Testis (tissue), 2 donors: ENCODE measurements at regions not wholly inside any gene's neighbourhood (a gene's known extent, or its start where the extent isn't known, plus 50 kb on each side); places are given as distances from the start of the nearest gene placed in this dataset.
A peak's percentile ranks its signal among the peaks of the same experiment; 100 is the strongest.

Experiments used
- DNase-seq: peaks from one replicate; pipeline ENCODE4 v3.0.0-alpha.2; 2019
- H3K27ac ChIP-seq, 2 donors: fragments of 200-600 bp; sonication (generic); one replicate each; pipeline ENCODE4 v1.5.1; 2019
- H3K27me3 ChIP-seq: fragments of 200-600 bp; sonication (generic); one replicate; pipeline ENCODE4 v1.5.1; 2019
- H3K36me3 ChIP-seq: fragments of 200-600 bp; sonication (generic); one replicate; pipeline ENCODE4 v1.5.1; 2017; ENCODE audit warnings: low read depth; ENCODE audit errors: missing control alignments
- H3K4me1 ChIP-seq: fragments of 200-600 bp; sonication (generic); one replicate; pipeline ENCODE4 v1.5.1; 2019
- H3K4me3 ChIP-seq, 2 donors: fragments of 200-600 bp; sonication (generic); one replicate each; pipeline ENCODE4 v1.5.1; 2017 to 2019
- H3K9me3 ChIP-seq: fragments of 200-600 bp; sonication (generic); one replicate; pipeline ENCODE4 v1.5.1; 2017
- POLR2A ChIP-seq: fragments of 450-650 bp; IDR thresholded peaks from one replicate; pipeline ENCODE4 v1.6.1; 2017; ENCODE audit warnings: antibody characterized with exemption, mild to moderate bottlenecking, moderate library complexity
- WGBS, 2 donors: methylation state at CpG; one replicate each; pipeline ENCODE4 v1.1.5; 2018; 5-methylcytosine and 5-hydroxymethylcytosine counted together
- intact Hi-C: fragments of 100-400 bp; cut with DNase I; formaldehyde crosslinking; loops from one replicate; pipeline ENCODE4 v1.15.1; 2023; ENCODE audit warnings: low total_unique reads
- TF ChIP-seq, protein P1 (sequence below), 3 experiments: fragments of 450-650 bp in 2 of 3; fragments of 200-600 bp in 1 of 3; sonication (generic) in 1 of 3; IDR thresholded peaks; one replicate each; pipeline ENCODE4 v1.5.1; 2016 to 2019; ENCODE audit warnings: antibody characterized with exemption in 3 of 3, mild to moderate bottlenecking in 2 of 3, moderate library complexity in 1 of 3

DNA sequence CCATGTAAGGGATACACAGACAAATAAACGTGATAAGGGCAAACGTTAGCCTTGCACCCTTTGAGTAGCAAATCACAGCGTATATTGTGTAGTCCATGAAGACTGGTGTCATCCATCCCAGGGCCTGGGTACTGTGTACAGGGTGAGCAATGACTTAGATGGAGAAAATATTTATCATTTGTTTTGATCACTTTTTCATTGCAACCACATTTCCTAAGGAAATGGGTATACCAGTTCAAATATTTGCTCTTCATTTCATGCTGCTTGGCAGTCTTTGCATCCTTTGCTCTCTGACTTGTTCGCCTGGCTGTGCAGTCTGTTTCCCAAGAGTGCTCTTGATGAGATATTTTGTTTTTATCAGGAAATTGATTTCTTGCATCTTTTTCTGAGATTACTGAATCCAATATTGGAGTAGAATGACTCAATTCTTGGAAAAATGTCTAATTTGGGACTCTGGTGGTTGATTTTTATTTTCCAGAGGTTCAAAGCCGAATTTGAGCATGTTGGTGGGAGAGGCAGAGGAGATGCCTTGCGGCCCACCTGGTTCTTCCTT, 424.6 kb upstream of the SEMA6D start:
- no peaks in the 10 kb centered on the region for H3K4me1 ChIP-seq
- WGBS, 2 donors: 80% methylated on average over 6 of the region's 6 CpGs
- intact Hi-C loops: no loop called here
- no peak overlapping the region for H3K4me3 ChIP-seq
- H3K27me3 ChIP-seq: no peaks in the 10 kb centered on the region
- TF ChIP-seq POLR2A: no peak
- TF ChIP-seq, protein P1, sequence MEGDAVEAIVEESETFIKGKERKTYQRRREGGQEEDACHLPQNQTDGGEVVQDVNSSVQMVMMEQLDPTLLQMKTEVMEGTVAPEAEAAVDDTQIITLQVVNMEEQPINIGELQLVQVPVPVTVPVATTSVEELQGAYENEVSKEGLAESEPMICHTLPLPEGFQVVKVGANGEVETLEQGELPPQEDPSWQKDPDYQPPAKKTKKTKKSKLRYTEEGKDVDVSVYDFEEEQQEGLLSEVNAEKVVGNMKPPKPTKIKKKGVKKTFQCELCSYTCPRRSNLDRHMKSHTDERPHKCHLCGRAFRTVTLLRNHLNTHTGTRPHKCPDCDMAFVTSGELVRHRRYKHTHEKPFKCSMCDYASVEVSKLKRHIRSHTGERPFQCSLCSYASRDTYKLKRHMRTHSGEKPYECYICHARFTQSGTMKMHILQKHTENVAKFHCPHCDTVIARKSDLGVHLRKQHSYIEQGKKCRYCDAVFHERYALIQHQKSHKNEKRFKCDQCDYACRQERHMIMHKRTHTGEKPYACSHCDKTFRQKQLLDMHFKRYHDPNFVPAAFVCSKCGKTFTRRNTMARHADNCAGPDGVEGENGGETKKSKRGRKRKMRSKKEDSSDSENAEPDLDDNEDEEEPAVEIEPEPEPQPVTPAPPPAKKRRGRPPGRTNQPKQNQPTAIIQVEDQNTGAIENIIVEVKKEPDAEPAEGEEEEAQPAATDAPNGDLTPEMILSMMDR (IDR thresholded peaks at IDR 0.05): no peak
- H3K27ac ChIP-seq: no peak overlapping the region
- H3K36me3 ChIP-seq: no peaks in the 10 kb centered on the region
- no peak for DNase-seq
- no peaks in the 10 kb centered on the region for H3K9me3 ChIP-seq

DNA sequence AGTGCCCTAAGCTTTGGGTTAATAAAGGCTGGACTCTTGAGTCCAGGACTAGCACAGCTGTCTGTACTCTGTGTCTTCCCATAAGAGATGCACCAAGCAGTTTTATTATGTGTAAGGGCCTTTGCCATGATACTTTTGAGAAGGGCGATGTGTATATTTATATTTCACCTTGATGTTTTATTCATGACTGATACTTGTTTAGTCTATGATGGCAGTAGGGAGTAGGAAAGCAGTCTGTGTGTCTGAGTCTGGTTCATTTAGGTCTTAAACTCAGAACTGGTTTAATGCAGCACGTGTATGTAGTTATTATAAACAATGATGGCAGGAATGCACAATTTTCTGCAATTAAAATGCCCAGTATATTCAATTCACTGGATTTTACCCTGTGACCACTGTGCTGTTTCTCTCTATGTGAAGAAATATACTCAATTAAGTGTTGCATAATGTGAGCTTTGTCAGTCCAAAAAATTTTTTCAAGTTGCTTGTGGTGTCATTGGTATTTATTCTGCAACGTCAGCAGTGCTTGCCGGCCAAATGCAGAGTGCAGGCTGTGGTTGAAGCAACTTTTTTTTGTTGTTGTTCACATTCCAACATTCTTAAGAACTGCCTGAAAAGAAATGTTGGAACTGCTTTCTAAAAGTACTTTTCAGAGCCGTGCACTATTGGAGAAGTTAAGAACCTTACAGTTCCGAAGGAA, 423.7 kb upstream of the SEMA6D start:
- TF ChIP-seq, protein P1 (IDR thresholded peaks at IDR 0.05): no peak
- TF ChIP-seq POLR2A: no peak
- 50 to 56% methylated on average over 6 of the region's 6 CpGs for WGBS, 2 donors
- Histone ChIP-seq H3K36me3 (no peaks in the 10 kb centered on the region), H3K4me3 (no peak overlapping the region), H3K27me3 (no peaks in the 10 kb centered on the region), H3K4me1 (no peaks in the 10 kb centered on the region), H3K27ac (no peak overlapping the region), H3K9me3 (no peaks in the 10 kb centered on the region)
- intact Hi-C loops: no loop called here
- peak; percentile 82 for DNase-seq

DNA sequence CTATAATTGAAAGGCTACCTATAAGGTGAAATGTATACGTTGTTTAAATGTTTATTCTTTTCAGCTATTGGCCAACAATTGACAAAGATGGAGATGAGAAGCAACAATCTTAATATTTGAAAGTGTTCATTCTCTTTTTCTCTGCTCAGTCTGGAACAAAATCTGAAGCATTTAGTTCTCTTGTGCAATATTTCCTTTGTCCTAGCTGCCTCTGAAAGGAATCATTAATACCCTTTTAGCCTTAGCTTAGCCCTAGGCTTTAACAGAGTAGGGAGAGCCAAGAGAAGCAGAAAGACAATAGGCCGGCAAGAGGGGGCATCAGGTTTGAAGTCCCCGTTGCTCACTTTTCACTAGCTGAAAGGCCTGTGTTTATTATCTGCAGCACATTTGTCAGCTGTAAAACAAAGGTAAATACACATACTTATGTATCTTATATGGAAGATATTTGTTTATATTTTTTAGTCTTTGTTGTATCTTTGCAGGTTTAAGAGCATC, 422.5 kb upstream of the SEMA6D start:
- intact Hi-C loops: no loop called here
- Histone ChIP-seq H3K4me3 (no peak overlapping the region), H3K9me3 (no peaks in the 10 kb centered on the region), H3K36me3 (no peaks in the 10 kb centered on the region), H3K27me3 (no peaks in the 10 kb centered on the region), H3K4me1 (no peaks in the 10 kb centered on the region), H3K27ac (no peak overlapping the region)
- TF ChIP-seq, protein P1 (IDR thresholded peaks at IDR 0.05): no peak
- TF ChIP-seq POLR2A: no peak
- no peak for DNase-seq
- 74 to 79% methylated on average over 3 of the region's 3 CpGs for WGBS, 2 donors

DNA sequence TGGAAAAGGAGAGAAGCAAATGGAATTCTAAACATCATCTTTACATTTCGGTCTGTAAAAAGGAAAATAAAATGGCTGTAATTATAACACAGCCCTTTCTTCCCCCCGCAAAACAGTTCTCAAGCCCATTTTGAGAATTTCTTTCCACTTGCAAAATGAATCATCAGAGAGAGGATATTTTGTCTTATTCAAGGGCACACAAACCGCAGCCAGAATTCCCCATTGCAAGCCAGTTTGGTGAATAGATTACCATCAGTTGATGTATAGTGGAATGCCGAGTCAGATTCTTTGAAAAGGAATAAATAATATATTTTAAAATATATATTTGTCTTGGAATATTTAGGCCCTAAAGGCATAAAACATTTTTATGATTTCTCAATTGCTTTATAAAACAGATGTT, 420.4 kb upstream of the SEMA6D start:
- Histone ChIP-seq H3K27me3 (no peaks in the 10 kb centered on the region), H3K27ac (no peak overlapping the region), H3K4me3 (no peak overlapping the region), H3K36me3 (no peaks in the 10 kb centered on the region), H3K9me3 (no peaks in the 10 kb centered on the region), H3K4me1 (no peaks in the 10 kb centered on the region)
- intact Hi-C loops: no loop called here
- 85 to 87% methylated on average over 4 of the region's 4 CpGs for WGBS, 2 donors
- DNase-seq: no peak
- TF ChIP-seq, protein P1 (IDR thresholded peaks at IDR 0.05): no peak
- TF ChIP-seq POLR2A: no peak
